HS-27A (cell line): ENCODE measurements at regions not wholly inside any gene's neighbourhood (a gene's known extent, or its start where the extent isn't known, plus 50 kb on each side); places are given as distances from the start of the nearest gene placed in this dataset.
"Not testable (repeated sequence)": the region's sequence is repeated elsewhere in the genome, so short reads cannot be mapped to it uniquely, and the experiment has no call there.

Source experiments
- DNase-seq: peaks from one replicate; pipeline ENCODE4 v3.0.0-alpha.2; 2012; ENCODE audit warnings: low read depth, missing footprints

DNA sequence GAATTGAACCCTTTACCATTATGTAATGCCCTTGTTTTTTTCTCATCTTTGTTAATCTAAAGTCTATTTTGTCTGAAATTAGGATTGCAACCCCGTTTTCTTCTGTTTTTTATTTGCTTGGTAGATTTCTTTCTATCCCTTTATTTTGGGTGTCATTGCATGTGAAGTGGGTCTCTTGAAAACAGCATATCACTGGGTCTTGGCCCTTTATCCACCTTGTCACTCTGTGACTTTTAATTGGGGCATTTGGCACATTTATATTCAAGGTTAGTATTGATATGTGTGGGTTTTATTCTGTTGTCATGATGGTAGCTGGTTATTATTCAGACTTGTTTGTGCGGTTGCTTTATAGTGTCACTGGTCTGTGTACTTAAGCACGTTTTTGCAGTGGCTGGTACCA lies 117.4 kb upstream of the MARCHF11 start:
- no peak for DNase-seq

- DNase-seq, result no peak
Observed at GRCh38 chr5:16291894-16292293, 112.3 kb upstream of the MARCHF11 start.

DNA sequence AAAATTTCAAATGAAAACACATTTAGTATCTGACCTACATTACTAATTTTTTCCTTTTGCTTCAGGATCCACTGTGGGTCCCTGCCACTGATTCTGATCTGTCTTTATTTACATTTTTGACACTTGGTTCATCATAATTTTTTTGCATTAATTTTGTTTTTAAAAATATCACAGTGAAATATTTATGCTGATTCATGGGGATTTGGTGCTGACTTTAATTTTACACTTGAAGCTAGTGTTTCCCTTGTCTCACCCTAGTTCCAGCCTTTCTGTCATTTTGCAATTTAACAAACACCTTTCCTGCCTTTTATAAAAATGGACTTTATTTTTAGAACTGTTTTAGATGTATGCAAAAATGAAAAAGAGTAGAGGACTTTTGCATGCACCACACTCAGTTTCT lies 111.9 kb upstream of the MARCHF11 start:
- DNase-seq, result no peak

GRCh38 chr5:16283791-16284190 lies 104.2 kb upstream of the MARCHF11 start:
- DNase-seq, result no peak

DNA sequence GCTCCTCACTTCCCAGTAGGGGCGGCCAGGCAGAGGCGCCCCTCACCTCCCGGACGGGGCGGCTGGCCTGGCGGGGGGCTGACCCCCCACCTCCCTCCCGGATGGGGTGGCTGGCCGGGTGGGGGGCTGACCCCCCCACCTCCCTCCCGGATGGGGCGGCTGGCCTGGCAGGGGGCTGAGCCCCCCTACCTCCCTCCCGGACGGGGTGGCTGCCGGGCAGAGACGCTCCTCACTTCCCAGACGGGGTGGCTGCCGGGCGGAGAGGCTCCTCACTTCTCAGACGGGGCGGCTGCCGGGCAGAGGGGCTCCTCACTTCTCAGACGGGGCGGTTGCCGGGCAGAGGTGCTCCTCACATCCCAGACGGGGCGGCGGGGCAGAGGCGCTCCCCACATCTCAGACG lies 97.3 kb upstream of the MARCHF11 start:
- not testable (repeated sequence) for DNase-seq

DNA sequence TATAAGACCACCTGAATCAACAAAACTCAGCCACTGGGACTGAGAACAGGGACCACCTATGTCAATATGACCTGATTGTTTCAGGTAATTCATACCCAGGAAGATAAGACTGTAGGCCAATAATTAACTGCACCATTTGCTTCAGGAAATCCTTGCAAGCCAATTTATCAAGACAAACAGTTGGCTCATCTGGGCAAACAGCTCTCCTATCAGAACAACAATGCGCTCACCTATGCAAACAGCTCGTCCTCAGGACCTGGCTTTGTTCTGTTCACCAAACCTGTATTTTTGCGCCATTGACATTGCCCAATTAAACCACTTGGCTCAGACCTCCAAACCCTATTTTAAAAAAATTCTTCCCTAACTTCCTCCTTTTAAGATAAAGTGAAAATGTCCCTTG lies 92.3 kb upstream of the MARCHF11 start:
- DNase-seq, result no peak

GRCh38 chr5:16265141-16265540 lies 85.5 kb upstream of the MARCHF11 start:
- peak; percentile 26 for DNase-seq

DNA sequence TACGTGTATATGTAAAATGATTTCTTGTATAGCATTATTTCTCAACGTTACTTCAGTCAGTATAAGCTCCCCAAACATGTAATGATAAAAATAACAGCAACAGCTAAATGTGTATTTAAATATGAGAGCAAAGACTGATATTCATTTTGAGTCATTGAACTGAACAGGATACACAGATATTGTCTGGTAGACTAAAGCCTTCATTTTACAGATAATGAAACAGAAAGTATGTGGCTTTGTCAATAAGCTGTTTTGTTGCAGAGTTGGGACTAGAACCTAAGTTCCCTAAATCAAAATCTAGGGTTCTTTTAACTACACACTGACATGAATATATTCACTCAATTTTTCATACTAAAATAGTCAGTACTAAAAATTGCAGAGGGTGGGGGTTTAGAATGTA lies 80.4 kb upstream of the MARCHF11 start:
- no peak for DNase-seq

GRCh38 chr5:16253856-16254255 lies 74.3 kb upstream of the MARCHF11 start:
- DNase-seq, result no peak

- DNase-seq, result no peak
Observed at GRCh38 chr5:16245956-16246355, 66.4 kb upstream of the MARCHF11 start.

- no peak for DNase-seq
Observed at GRCh38 chr5:16245249-16245648, 65.7 kb upstream of the MARCHF11 start.

- DNase-seq, result no peak
Observed at GRCh38 chr5:16238018-16238417, 58.4 kb upstream of the MARCHF11 start.

GRCh38 chr5:16234598-16234997 lies 55.0 kb upstream of the MARCHF11 start:
- peak; percentile 62 for DNase-seq

DNA sequence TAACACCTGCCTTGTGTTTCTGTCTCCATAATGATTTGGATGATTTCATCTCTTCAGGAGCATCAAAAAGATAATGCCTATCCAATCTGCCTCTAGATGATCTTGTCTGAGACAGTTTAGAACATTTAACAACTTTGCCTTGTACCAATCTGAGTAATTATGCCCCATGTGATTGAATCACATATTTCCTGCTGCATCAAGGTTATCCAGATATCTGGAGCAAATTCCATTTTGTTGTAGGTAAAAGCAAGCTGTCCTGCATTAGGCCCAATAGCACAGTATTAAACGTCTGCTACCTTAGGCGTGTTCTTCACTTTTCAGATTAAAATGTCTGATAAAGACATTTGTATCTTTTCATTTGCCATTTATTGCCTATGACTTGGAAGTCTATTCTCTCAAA lies 54.1 kb upstream of the MARCHF11 start:
- no peak for DNase-seq

- no peak for DNase-seq
Observed at GRCh38 chr5:16229357-16229940, 49.9 kb upstream of the MARCHF11 start.
